Fibroblast of upper back skin (primary cell): ENCODE measurements at regions not wholly inside any gene's neighbourhood (a gene's known extent, or its start where the extent isn't known, plus 50 kb on each side); places are given as distances from the start of the nearest gene placed in this dataset.

ENCODE experiments used
- DNase-seq: peaks from one replicate; pipeline ENCODE4 v3.0.0-alpha.2; 2013

GRCh38 chr7:41280491-41280890, 422.4 kb downstream of the INHBA start:
- DNase-seq, result no peak

- DNase-seq, result no peak
These were observed 425.3 kb downstream of the INHBA start for GRCh38 chr7:41277561-41277960.

- no peak for DNase-seq
These were observed 427.6 kb downstream of the INHBA start for GRCh38 chr7:41275255-41275654.

- no peak for DNase-seq
These were observed 428.7 kb downstream of the INHBA start for GRCh38 chr7:41274179-41274578.

GRCh38 chr7:41272664-41273063, 430.2 kb downstream of the INHBA start:
- no peak for DNase-seq

- DNase-seq, result peak; percentile 10
These were observed 434.0 kb downstream of the INHBA start for GRCh38 chr7:41268878-41269277.

GRCh38 chr7:41261080-41261479, 441.8 kb downstream of the INHBA start:
- no peak for DNase-seq

GRCh38 chr7:41257660-41258059, 445.2 kb downstream of the INHBA start:
- no peak for DNase-seq

- peak; percentile 50 for DNase-seq
These were observed 446.5 kb downstream of the INHBA start for GRCh38 chr7:41256186-41256945.

- peak; percentile 8 for DNase-seq
These were observed 447.2 kb downstream of the INHBA start for GRCh38 chr7:41255716-41256115.

- no peak for DNase-seq
These were observed 447.8 kb downstream of the INHBA start for GRCh38 chr7:41255113-41255512.

GRCh38 chr7:41252957-41253356, 449.9 kb downstream of the INHBA start:
- DNase-seq, result no peak

- peak; percentile 20 for DNase-seq
These were observed 450.3 kb downstream of the INHBA start for GRCh38 chr7:41252551-41252950.

GRCh38 chr7:41247143-41247865, 455.6 kb downstream of the INHBA start:
- DNase-seq, result peak; percentile 16

- DNase-seq, result no peak
These were observed 457.0 kb downstream of the INHBA start for GRCh38 chr7:41245916-41246315.

- DNase-seq, result peak; percentile 25
These were observed 458.6 kb downstream of the INHBA start for GRCh38 chr7:41244246-41244645.

GRCh38 chr7:41241641-41242040, 461.2 kb downstream of the INHBA start:
- DNase-seq, result no peak

- no peak for DNase-seq
These were observed 463.3 kb downstream of the INHBA start for GRCh38 chr7:41239596-41239995.

- DNase-seq, result peak; percentile 80
These were observed 464.0 kb downstream of the INHBA start for GRCh38 chr7:41238851-41239331.

GRCh38 chr7:41237956-41238355, 464.9 kb downstream of the INHBA start:
- no peak for DNase-seq

GRCh38 chr7:41232086-41232485, 470.8 kb downstream of the INHBA start:
- no peak for DNase-seq

- peak; percentile 56 for DNase-seq
These were observed 478.7 kb downstream of the INHBA start for GRCh38 chr7:41224063-41224763.

- no peak for DNase-seq
These were observed 480.1 kb downstream of the INHBA start for GRCh38 chr7:41222746-41223145.

GRCh38 chr7:41220266-41220665, 482.6 kb downstream of the INHBA start:
- DNase-seq, result no peak
